Suppressor macrophage treated with lipopolysaccharide for 4 hours (primary cell): ENCODE measurements at regions not wholly inside any gene's neighbourhood (a gene's known extent, or its start where the extent isn't known, plus 50 kb on each side); places are given as distances from the start of the nearest gene placed in this dataset.
"Not testable (repeated sequence)": the region's sequence is repeated elsewhere in the genome, so short reads cannot be mapped to it uniquely, and the experiment has no call there.

Experiments used
- DNase-seq: peaks from one replicate; pipeline ENCODE4 v3.0.0-alpha.2; 2020

DNA sequence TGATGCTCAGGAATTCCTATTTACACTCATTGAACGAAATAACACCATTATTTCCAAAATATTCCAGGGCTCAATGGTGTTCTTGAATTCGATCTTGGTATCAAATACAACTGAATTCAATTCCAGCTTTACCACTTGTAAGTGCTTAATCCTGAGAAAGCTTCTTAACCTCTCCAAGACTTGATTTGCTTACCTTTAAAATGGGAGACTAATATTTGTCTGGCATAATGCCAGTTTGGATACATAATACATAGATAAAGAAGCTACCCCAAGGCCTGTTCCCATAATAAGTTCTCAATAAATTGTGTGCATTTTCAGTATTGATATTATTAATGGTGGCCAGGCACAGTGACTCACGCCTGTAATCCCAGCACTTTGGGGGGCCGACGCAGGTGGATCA lies 368.9 kb upstream of the MAF start:
- no peak for DNase-seq

DNA sequence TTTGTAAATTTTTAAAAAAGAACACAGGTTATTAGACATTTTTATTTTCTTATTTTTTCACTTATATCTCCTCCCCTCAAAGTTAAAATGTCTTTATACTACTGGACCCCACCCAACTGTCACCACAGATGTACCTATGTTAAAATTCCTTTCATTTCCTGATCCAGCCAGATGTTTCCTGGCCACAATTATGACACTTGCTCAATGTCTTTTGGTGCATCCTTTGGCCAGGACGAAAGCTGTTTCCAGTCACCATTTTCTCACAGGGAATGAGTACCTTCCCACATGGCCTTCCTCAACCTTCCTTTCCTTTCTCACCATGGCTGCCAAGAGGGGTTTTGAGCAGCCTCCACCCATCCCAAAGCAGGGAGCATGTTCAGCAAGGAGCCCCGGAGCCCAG lies 365.7 kb upstream of the MAF start:
- no peak for DNase-seq

DNA sequence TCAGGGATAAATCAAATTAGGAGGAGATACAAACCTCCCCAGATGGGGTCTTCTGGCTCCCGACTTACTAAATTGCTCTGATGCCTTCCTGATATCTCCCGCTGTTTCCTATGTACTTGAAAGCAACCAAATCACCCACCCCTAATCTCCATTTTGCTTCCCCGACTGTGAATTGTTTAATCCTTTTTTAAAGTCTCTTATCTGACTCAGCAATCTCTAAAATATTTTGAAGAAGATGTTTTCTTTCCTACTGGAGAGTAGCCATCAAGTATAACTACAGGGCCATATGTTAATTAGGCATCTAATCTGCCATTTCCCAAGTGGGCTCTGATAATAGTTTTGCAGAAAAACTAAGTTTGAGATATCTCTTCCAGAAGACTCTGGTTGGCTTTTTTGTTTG lies 365.2 kb upstream of the MAF start:
- DNase-seq: no peak

DNA sequence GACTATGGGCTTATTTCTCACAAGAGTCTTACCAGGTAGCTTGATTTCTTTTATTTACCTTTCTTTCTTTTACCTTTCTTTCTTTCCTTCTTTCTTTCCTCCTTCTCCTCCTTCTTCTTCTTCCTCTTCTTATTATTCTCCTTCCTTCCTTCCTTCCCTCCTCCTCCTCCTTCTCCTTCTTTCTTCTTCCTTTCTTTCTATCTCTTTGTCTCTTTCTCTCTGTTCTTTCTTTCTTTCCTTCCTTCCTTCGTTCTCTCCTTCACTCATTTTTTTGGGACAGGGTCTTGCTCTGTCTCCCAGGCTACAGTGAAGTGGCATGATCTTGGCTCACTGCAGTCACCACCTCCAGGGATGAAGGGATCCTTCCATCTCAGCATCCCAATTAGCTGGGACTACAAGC lies 363.6 kb upstream of the MAF start:
- DNase-seq: no peak

DNA sequence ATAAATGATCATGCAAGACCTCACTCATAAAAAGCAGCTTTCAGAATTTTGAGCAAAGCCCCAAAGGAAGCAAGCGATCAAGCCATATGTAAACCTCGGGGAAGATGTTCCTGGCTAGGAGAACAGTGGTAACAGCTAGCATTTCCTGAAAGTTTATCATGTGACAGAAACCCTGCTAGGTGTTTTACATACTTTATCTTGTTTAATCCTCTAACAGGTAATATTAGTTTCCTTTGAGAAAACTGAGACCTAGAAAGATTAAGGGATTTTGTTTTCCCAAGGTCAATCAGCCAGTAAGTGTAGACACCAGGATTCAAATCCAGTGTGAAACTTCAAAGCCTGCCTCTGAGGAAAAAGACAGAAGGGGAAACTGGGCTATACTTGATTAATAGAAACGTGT lies 362.4 kb upstream of the MAF start:
- DNase-seq: no peak

DNA sequence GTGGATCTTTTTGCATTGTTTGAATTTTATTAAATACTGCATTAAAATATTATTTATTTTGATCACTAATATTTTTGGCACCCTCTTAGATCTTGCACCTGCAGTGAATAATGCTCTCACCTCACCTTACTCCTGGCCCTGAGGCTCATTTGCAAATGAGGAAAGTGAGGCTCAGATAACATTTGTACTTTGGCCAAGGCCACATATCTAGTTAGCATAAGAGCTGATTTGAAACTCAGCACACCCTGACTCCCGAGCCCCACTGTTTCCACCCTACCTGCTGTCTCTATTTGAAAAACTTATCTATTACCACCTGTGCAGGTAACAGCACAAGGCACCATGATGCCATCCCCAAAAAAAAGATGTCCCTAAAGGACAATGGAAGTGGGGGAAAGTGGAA lies 358.7 kb upstream of the MAF start:
- no peak for DNase-seq

DNA sequence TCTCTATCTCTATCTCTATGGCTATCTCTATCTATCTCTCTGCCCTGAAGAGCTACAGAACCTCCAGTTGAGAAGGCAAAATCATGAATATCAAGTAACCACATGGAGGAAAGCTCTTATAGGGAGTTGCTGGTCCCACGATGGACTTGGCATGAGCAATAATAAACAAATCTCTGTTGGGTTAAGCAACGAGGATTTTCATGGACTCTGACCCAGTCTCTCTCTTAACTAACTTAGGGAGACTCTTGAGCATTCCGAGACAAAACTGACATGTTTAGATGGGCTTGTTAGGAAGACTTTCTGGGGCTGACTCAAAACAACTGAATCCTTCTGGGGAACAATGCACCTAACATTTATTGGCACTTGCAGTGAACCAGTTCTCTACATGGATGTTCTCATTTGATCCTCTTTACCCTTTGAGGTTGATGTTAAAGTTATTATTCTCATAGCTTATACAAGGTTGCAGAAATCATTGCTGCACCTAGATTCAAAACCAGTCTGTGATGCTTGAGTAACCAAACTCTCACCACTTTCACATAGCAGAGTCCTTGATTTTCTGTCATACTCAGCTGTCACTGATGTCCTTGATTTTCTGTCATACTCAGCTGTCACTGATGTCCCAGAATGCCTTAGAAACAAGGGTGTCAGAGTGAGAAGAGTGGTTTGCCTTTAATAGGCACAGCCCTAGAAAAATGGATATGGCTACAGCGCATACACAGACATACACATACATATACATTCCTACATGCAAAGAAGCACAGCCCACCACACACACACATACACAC lies 354.6 kb upstream of the MAF start:
- DNase-seq: no peak

DNA sequence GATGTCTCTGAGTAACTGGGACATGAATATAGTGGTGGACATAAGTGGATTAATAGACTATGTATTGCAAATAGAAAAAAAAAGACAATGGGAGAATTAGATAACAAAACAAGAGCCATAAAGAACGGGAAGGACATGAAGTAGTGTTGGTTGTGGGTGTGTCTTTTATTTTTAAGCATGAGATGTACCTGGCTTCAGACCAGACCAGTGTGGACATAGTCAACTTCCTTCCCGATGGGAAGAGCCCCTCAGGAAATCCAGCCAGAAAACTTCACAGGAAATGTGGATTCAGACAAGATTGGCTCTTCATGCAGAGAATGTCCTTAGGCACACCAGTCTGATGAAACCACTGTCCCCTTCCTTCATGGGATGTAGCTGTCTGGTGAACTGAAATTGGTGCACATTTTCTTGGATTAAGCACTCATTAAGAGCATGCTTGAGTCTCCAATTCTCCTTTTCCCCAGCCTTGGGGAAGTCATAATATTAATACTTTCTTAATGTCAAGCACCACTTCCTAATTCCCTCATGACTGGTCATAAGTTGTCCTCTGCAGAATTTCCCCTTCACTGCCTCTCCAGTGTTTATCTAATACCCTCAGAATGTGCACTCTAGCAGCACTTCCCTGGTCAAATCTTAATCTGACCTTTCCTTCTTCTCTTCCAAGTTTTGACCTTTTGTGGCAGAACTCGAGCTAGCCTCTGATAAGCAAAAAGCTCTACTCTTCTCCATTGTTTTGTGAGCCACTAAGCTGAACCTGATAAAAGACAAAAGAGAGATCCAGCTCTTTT lies 350.6 kb upstream of the MAF start:
- DNase-seq: peak; percentile 63

DNA sequence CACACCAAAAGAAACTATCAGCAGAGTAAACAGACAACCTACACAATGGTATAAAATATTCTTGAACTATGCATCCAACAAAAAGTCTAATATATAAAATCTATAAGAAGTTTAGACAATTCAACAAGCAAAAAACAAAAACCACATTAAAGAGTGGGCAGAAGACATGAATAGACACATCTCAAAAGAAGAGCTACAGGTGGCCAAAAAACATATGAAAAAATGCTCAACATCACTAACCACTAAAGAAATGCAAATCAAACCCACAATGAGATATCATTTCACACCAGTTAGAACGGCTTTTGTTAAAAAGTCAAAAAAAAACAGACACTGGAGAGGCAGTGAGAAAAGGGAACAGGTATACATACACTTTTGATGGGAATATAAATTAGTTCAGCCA lies 348.9 kb upstream of the MAF start:
- DNase-seq: no peak

DNA sequence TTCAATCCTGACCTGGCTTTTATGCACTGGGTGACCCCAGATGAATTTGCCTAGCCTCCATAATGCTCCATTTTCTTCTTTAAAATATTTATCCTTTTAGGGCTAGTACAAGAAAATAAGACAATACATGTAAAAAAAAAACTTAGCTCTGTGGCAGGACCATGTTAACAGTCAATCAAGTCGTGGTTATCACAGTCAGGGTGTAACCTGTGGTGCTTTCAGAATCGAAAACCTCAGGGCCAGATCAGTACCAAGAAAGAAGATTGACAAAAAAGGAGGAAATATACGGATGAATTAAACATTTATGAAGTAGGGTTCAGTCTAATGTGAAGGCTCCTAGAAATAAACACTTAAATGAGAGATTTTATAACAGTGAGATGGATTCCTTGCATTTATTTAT lies 347.2 kb upstream of the MAF start:
- no peak for DNase-seq

DNA sequence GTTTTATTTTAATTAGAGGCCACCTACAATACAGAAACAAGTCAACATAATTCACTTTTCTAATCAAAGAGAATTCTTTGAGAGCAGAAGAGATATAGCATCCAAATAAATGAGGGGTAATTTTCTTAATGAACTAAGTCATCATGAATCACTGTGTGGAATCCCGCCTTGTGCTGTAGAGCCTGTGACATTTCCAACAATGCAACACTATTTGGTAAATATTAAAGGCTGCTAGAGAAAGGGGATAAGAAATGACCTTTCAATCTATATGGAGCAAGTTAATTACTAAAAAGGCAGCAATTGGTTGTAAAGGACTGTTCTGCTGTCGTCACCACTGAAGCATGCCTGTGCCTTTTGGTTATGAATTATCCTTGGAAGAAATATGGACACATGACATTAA lies 345.7 kb upstream of the MAF start:
- DNase-seq: no peak

DNA sequence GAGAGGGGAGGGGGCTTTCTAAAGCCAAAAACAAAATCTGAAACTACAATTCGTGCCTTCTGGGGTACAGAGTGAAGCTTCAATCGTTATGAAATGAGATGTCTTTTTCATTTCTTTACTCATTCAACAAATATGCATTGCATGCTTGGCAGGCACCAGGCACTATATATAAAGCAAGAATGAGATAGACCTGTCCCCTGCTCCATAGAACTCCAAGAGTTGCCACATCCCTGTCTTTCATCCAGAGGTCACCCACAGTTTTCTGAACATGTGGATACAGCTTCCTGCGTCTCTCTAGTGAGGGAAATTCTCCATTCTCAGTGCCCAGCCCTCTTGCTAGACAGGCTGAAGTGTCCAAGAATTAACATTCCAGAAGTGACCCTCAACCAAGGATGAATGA lies 343.2 kb upstream of the MAF start:
- no peak for DNase-seq

DNA sequence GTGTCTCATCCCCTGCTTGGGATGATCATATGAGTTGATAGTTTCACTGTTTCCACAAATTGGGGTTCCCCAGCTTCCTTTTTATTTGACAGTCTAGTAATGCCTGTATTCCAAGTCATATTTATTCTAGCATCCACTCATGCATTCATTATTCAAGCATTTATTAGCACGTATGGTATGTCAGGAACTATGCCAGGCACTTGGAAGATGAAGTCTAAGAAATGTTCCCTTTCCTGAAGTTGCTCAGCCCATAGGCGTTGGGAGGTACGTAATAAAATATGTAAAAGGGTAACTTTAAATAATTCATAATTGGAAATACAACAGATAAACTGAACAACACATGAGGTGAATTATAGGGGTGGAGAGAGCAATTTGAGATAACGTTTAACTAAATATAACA lies 338.0 kb upstream of the MAF start:
- DNase-seq: no peak

DNA sequence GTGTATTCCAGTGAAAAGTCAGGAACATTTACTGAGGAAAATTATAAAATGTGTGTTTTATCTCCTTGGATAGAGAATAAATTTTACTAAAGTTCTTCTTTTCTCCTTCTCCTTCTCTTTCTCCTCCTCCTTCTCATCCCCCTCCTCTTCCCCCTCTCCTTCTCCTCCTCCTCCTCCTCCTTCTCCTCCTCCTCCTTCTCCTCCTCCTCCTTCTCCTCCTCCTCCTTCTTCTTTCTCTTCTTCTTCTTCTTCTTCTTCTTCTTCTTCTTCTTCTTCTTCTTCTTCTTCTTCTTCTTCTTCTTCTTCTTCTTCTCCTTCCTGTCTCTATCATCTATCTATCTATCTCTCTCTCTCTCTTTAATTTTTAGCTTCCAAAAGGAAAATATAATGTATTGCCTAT lies 337.1 kb upstream of the MAF start:
- DNase-seq: not testable (repeated sequence)

DNA sequence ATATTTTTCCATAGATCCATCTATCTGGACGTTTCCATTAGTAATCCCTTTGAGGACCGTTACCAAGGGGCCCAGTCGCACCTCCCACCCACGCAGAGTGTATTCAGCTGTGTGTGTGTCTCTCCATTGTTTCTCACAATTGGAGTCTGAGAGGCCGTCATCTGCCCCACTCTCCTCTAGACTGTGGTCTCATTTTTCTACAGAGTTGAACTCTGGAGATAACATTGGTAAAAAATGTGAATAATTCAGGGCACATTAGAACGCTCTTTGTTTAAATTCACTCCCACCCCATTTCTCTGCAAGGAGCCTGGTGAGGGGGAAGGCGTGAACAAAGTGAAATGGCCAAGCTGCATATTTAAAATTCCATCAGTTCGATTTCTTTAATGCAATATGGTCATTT lies 333.1 kb upstream of the MAF start:
- no peak for DNase-seq

DNA sequence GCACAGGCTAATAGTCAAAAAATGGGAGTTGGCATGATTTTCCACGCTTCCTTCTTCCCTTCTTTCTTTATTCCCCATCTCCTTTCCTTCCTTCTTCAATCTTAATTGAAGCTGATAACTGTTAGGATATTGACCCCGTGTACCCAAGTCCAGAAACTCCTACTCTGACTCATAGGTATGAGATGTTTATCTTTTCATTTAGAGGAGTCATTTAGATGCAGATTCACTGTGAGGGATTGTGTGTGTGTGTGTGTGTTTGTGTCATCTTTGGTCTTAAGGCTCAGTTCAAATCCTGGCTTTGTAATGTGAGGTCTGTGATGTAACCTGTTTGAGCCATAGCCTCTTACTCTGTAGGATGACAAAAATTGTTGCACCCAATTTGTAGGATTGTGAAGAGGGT lies 332.0 kb upstream of the MAF start:
- DNase-seq: no peak

DNA sequence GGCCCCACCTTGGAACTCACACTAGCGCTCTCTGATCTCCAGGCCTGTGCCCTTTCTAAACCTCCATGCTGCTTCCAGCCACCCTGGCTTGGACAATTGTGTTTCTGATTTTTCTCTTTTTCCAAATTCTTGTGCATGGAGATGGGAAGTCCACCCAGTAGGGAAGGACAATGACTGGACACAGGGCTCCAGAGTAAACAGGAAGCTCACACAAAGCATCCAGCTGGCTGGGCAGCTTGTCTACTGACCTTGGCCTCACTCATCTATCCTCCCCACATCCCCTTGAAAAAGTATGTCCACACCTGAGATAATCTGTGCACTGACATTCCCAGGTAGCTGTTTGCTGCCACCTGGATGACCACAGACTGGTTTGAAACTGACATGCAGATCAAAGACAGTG lies 331.2 kb upstream of the MAF start:
- no peak for DNase-seq

DNA sequence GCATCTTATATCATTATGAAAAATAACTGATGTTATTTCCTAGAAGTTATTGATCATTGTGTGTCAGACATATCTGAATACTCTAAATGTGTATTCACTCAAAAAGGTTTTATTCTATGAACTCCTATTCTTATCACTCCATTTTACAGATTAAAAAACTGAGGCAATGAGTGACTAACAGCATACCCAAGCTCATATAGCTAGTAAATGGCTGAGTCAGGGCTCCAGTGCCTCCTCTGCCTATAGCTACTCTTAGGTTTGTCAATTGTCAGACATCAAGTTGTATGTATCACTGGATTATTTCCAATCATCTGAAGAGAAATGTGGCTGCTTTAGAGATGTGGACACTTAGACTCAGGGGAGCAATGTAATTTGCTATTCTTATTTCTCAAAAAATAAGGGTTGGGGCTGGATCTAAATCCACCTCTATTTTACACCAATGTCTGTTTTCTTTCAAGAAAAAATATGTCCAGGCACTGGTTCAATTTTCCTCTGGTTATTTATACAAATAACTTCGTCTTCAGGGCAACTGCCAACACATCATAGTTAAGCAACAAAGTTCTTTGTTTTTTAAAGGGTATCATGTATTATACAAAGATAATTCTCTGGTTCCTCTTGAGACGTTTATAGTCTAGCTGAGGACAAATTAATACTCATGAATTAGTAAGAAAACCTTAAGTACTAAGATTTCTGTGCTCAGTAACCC lies 328.9 kb upstream of the MAF start:
- no peak for DNase-seq

DNA sequence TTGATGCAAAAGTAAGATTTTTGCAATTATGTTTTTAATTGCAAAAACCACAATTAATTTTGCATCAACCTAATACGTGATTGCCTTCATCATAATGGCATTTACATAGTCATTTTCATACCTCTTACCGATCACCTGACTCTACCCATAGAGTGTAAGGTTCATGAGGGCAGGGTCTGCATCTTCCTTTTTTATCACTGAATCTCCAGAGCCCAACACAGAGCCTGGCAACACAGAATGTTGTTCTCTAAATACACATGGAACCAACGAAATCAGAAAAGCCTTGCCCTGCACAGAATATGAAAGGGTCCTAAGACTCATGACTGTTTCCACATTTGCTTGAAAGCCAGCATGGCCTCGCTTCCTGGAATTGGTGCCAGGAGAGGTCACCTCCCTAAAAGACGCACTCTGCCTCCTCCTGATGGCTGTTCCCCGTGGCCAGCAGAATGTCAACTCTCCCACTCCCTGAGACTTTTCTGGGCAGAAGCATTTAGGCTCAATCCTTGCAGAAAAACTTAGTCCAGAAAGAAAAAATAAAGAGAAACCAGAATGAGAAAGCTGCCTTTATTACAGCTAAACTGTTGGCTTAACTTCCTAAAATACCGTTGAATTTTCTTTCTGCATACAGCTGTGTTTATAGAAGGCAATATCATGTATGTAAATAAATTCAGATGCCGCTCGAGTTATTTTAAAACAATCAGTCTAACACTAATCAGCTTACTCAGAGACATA lies 327.8 kb upstream of the MAF start:
- DNase-seq: no peak

DNA sequence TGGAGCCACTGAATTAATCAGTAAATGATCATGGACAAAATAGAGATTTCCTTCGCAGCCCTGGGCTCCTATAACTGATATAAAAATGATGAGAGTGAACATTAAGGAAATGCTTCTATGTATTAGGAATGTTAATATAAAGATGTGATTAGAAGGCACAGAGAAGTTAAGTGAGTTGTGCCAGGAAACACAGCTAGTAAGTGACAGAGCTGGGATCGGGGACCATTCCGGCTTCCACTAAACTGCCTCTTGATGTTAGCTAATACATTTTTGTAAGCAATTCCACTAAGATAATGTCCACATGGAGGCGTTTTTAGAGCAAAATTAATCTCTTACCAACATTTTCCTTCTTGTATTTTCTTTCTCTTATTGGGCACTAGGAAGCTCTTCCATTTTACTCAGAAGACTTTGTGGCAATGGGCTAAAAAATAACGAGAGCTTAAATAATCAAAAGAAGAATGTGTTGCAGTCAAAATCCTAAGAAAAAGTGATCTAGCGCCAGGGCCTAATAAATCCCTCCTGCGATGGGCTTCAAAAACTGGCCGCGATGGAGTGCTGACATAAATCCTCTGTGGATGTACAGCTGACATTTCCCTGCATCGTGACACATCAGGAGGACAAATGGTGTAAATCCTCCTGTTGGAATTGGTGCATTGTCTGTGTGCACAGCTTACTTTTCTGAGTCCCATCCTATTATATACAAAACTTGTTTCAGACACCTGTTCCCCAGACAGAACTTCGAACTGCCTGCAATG lies 326.1 kb upstream of the MAF start:
- DNase-seq: no peak

DNA sequence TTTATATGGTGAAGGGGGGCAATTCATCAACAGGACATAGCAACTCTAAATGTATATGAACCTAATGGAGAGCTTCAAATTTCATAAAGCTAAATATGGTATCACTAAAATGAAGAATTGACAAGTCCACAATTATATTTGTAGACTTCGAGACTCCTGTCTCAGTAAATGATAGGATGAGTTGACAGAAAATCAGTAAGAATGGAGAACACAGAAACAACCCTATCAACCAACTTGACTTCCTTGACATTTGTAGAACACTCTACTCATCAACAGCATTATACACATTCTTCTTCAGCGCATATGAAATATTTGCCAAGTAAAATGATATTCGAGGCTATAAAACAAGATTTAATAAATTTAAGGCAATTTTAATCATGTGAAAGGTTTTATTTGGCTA lies 322.9 kb upstream of the MAF start:
- no peak for DNase-seq

DNA sequence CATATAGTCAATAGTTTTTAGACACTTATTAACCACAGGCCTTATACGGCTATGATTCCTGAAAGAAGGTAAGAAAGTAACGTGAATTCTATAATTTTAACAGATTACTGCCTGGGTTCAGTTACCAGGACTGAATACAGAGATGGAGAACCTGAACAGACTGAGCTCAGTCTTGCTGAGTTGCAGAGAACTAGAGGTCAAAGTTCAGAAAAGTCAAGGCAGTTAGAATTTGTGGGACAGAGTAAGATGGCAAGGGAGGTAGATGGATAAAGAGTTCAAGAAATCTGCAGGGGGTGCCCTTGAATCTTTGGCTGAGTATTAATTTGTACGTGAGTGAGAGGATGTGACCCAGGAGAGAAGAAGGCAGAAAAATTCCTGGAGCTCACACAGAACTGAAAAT lies 320.1 kb upstream of the MAF start:
- DNase-seq: no peak

DNA sequence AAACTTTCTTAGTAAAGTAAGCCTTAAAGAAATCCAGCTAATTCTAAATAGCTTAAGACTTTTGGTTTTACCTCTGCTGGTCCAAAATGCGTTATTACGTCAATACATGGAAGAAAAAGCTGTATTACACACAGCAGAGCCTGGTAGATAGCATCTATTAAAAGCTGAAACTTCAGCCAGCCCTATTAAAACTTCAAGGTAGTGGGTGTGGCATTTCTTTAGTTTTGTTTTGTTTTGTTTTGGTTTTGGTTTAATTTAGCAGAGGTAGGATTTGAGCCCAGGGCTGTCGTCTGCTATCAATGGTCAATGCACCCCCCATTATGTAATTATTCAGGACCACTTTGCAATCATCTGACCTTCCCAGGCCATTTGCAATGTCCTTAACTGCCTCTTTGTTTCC lies 318.4 kb upstream of the MAF start:
- no peak for DNase-seq
